CD4-positive, alpha-beta T cell (primary cell): ENCODE measurements at regions not wholly inside any gene's neighbourhood (a gene's known extent, or its start where the extent isn't known, plus 50 kb on each side); places are given as distances from the start of the nearest gene placed in this dataset.

Experiments used
- ATAC-seq: fragments of 200-7000 bp; cut with Tn5 transposase; one replicate; pipeline ENCODE4 v1.10.0; 2022; ENCODE audit warnings: mild to moderate bottlenecking; ENCODE audit not compliant: poor library complexity
- CTCF ChIA-PET: fragments of 350-600 bp; sonication (Branson Sonifier 250); formaldehyde crosslinking; loops from one replicate; lab custom pipeline; 2021; ENCODE audit warnings: antibody characterized with exemption, inconsistent platforms; lab: Charles Lee
- POLR2A ChIA-PET: fragments of 350-600 bp; sonication (Branson Sonifier 250); formaldehyde crosslinking; loops from one replicate; lab custom pipeline; 2021; ENCODE audit warnings: antibody characterized with exemption, inconsistent platforms; lab: Charles Lee
- DNase-seq, 14 experiments: peaks; one replicate each; pipeline ENCODE4 v3.0.0-alpha.2; 2013 to 2020; ENCODE audit warnings: mixed read lengths in 2 of 14
- H3K27ac ChIP-seq, 2 donors: one replicate each; pipeline versions ENCODE4 v1.5.1 to v1.7.0; 2013; ENCODE audit warnings: low read length in 2 of 2, low read depth in 1 of 2, mild to moderate bottlenecking in 1 of 2
- H3K27me3 ChIP-seq, 2 experiments: 1 replicate in 1 of 2; 2 replicates in 1 of 2; pipeline versions ENCODE4 v1.6.1 to v1.7.0; 2013; ENCODE audit warnings: low read length in 2 of 2, control low read depth in 1 of 2, mild to moderate bottlenecking in 1 of 2, moderate library complexity in 1 of 2; ENCODE audit not compliant: insufficient read depth in 2 of 2, control insufficient read depth in 1 of 2
- H3K36me3 ChIP-seq: one replicate; pipeline ENCODE4 v1.6.1; 2013; ENCODE audit warnings: low read length, control low read depth; ENCODE audit not compliant: insufficient read depth
- H3K4me1 ChIP-seq: one replicate; pipeline ENCODE4 v1.6.1; 2013; ENCODE audit warnings: low read length, control low read depth; ENCODE audit not compliant: insufficient read depth
- H3K4me3 ChIP-seq: one replicate; pipeline ENCODE4 v1.5.1; 2013; ENCODE audit warnings: mild to moderate bottlenecking, low read length, moderate library complexity
- H3K9me3 ChIP-seq, 2 experiments: 1 replicate in 1 of 2; 2 replicates in 1 of 2; pipeline versions ENCODE4 v1.6.1 to v1.7.0; 2013; ENCODE audit warnings: low read length in 2 of 2, mild to moderate bottlenecking in 2 of 2, control low read depth in 1 of 2, moderate library complexity in 1 of 2; ENCODE audit not compliant: control insufficient read depth in 1 of 2, insufficient read depth in 1 of 2
- H3K27ac Mint-ChIP-seq: one replicate; pipeline ENCODE4 v1.8.0; 2020; ENCODE audit warnings: mixed read lengths
- H3K27me3 Mint-ChIP-seq: one replicate; pipeline ENCODE4 v1.8.0; 2021; ENCODE audit warnings: mixed read lengths
- H3K36me3 Mint-ChIP-seq: one replicate; pipeline ENCODE4 v1.8.0; 2021; ENCODE audit warnings: low read depth, mixed read lengths
- H3K4me1 Mint-ChIP-seq: one replicate; pipeline ENCODE4 v1.8.0; 2021; ENCODE audit warnings: low read depth, mixed read lengths
- H3K4me3 Mint-ChIP-seq: one replicate; pipeline ENCODE4 v1.8.0; 2020; ENCODE audit warnings: mild to moderate bottlenecking, mixed read lengths
- H3K9me3 Mint-ChIP-seq: one replicate; pipeline ENCODE4 v1.8.0; 2020; ENCODE audit warnings: mixed read lengths
- CTCF ChIP-seq: fragments of 200-600 bp; IDR thresholded peaks from one replicate; pipeline ENCODE4 v1.8.0; 2022; ENCODE audit warnings: antibody characterized with exemption, mild to moderate bottlenecking
- intact Hi-C, 2 experiments: fragments of 100-400 bp; cut with DNase I in 1 of 2; cut with micrococcal nuclease in 1 of 2; formaldehyde crosslinking; loops; one replicate each; pipeline versions ENCODE4 v1.15.1 to v1.9.0; 2023 to 2025; cut with DNase I, micrococcal nuclease

GRCh38 chr2:156673333-156673615, 237.1 kb downstream of the GPD2 start:
- no peak for DNase-seq
- no peak overlapping the region for H3K4me3 Mint-ChIP-seq
- Histone ChIP-seq H3K4me1 (no peaks in the 10 kb centered on the region), H3K27ac (no peak overlapping the region), H3K27me3 (no peaks in the 10 kb centered on the region), H3K4me3 (no peak overlapping the region), H3K36me3 (no peaks in the 10 kb centered on the region), H3K9me3 (no peaks in the 10 kb centered on the region)
- ChIA-PET CTCF (no interaction called here), POLR2A (no interaction called here)
- H3K9me3 Mint-ChIP-seq: peaks cover 2% of the 10 kb centered on the region
- no peaks in the 10 kb centered on the region for H3K4me1 Mint-ChIP-seq
- intact Hi-C loops: no loop called here
- no peak for ATAC-seq
- H3K27ac Mint-ChIP-seq: no peak overlapping the region
- H3K36me3 Mint-ChIP-seq: no peaks in the 10 kb centered on the region
- no peak for TF ChIP-seq CTCF
- H3K27me3 Mint-ChIP-seq: peaks cover 2% of the 10 kb centered on the region

- H3K27me3 ChIP-seq: no peaks in the 10 kb centered on the region
- H3K4me3 Mint-ChIP-seq: no peak overlapping the region
- POLR2A ChIA-PET: no interaction called here
Measured at GRCh38 chr2:156673981-156674380, 237.8 kb downstream of the GPD2 start.

GRCh38 chr2:156675896-156676295, 239.7 kb downstream of the GPD2 start:
- no peaks in the 10 kb centered on the region for H3K36me3 ChIP-seq
- H3K27ac Mint-ChIP-seq: no peak overlapping the region
- ChIA-PET POLR2A (no interaction called here), CTCF (no interaction called here)
- H3K9me3 ChIP-seq: no peaks in the 10 kb centered on the region
- intact Hi-C loops: no loop called here
- H3K4me3 ChIP-seq: no peak overlapping the region
- H3K36me3 Mint-ChIP-seq: no peaks in the 10 kb centered on the region
- no peaks in the 10 kb centered on the region for H3K27me3 ChIP-seq
- DNase-seq: no peak
- H3K27me3 Mint-ChIP-seq: no peaks in the 10 kb centered on the region
- no peak overlapping the region for H3K4me3 Mint-ChIP-seq
- no peaks in the 10 kb centered on the region for H3K4me1 ChIP-seq
- no peak for ATAC-seq
- H3K9me3 Mint-ChIP-seq: no peaks in the 10 kb centered on the region
- no peaks in the 10 kb centered on the region for H3K4me1 Mint-ChIP-seq
- no peak for TF ChIP-seq CTCF
- no peak overlapping the region for H3K27ac ChIP-seq

More at GRCh38 chr2:156673981-156674380, 237.8 kb downstream of the GPD2 start:
- no peak overlapping the region for H3K27ac Mint-ChIP-seq
- DNase-seq (no peak), ATAC-seq (no peak)
- no peaks in the 10 kb centered on the region for H3K36me3 Mint-ChIP-seq
- Histone ChIP-seq H3K4me3 (no peak overlapping the region), H3K36me3 (no peaks in the 10 kb centered on the region), H3K4me1 (no peaks in the 10 kb centered on the region), H3K9me3 (no peaks in the 10 kb centered on the region), H3K27ac (no peak overlapping the region)
- TF ChIP-seq CTCF: no peak
- intact Hi-C loops: no loop called here
- H3K27me3 Mint-ChIP-seq: no peaks in the 10 kb centered on the region
- CTCF ChIA-PET: no interaction called here
- no peaks in the 10 kb centered on the region for H3K4me1 Mint-ChIP-seq
- no peaks in the 10 kb centered on the region for H3K9me3 Mint-ChIP-seq
